ENCODE measurements at regions not wholly inside any gene's neighbourhood (a gene's known extent, or its start where the extent isn't known, plus 50 kb on each side); places are given as distances from the start of the nearest gene placed in this dataset.

GRCh38 chr5:158178535-158178934 is 319.6 kb upstream of the CLINT1 start:
- Histone ChIP-seq H3K27me3 (ENCODE audit: control insufficient read depth, insufficient read depth, low read length) (no peaks in the 10 kb centered on the region), H3K4me1 (ENCODE audit: control insufficient read depth, insufficient read depth, low read length) (no peaks in the 10 kb centered on the region), H3K9me3 (ENCODE audit: control insufficient read depth, insufficient read depth, low read length) (no peaks in the 10 kb centered on the region), H3K27ac (ENCODE audit: low read length) (no peak overlapping the region), H3K4me3 (ENCODE audit: low read length) (no peak overlapping the region), H3K36me3 (ENCODE audit: control insufficient read depth, insufficient read depth, low read length) (no peaks in the 10 kb centered on the region)
- no peak for TF ChIP-seq CTCF (IDR thresholded peaks at IDR 0.05)
- H3K27ac Mint-ChIP-seq, result no peak overlapping the region
- H3K4me3 Mint-ChIP-seq, result no peak overlapping the region
- no peaks in the 10 kb centered on the region for H3K4me1 Mint-ChIP-seq
- H3K9me3 Mint-ChIP-seq, result no peaks in the 10 kb centered on the region
- 90% methylated on average over 6 of the region's 6 CpGs for WGBS (ENCODE audit: insufficient coverage)
- H3K36me3 Mint-ChIP-seq, result no peaks in the 10 kb centered on the region
- no peak for ATAC-seq
- intact Hi-C loops (cut with micrococcal nuclease), result loop anchor here (10.0 kb wide), 1 partner anchor 926 kb away; no protein-coding TSS in a partner anchor
- no peak for DNase-seq
- peaks cover 0 to 4% of the 10 kb centered on the region in 2 donors for H3K27me3 Mint-ChIP-seq (ENCODE audit: low read depth in 2 of 2)

GRCh38 chr5:158177146-158177545 is 318.2 kb upstream of the CLINT1 start:
- H3K9me3 Mint-ChIP-seq, result no peaks in the 10 kb centered on the region
- intact Hi-C loops (cut with micrococcal nuclease), result loop anchor here (10.0 kb wide), 1 partner anchor 928 kb away; no protein-coding TSS in a partner anchor
- Histone ChIP-seq H3K4me1 (ENCODE audit: control insufficient read depth, insufficient read depth, low read length) (no peaks in the 10 kb centered on the region), H3K36me3 (ENCODE audit: control insufficient read depth, insufficient read depth, low read length) (no peaks in the 10 kb centered on the region), H3K9me3 (ENCODE audit: control insufficient read depth, insufficient read depth, low read length) (no peaks in the 10 kb centered on the region), H3K4me3 (ENCODE audit: low read length) (no peak overlapping the region), H3K27ac (ENCODE audit: low read length) (no peak overlapping the region), H3K27me3 (ENCODE audit: control insufficient read depth, insufficient read depth, low read length) (no peaks in the 10 kb centered on the region)
- H3K4me3 Mint-ChIP-seq, result no peak overlapping the region
- no peak for TF ChIP-seq CTCF (IDR thresholded peaks at IDR 0.05)
- DNase-seq (no peak), ATAC-seq (no peak)
- peaks cover 4% of the 10 kb centered on the region in 2 donors for H3K27me3 Mint-ChIP-seq (ENCODE audit: low read depth in 2 of 2)
- H3K36me3 Mint-ChIP-seq, result no peaks in the 10 kb centered on the region
- no peak overlapping the region for H3K27ac Mint-ChIP-seq
- no peaks in the 10 kb centered on the region for H3K4me1 Mint-ChIP-seq

GRCh38 chr5:158175934-158176481 is 317.1 kb upstream of the CLINT1 start:
- no peaks in the 10 kb centered on the region for H3K36me3 Mint-ChIP-seq
- Histone ChIP-seq H3K9me3 (ENCODE audit: control insufficient read depth, insufficient read depth, low read length) (no peaks in the 10 kb centered on the region), H3K27me3 (ENCODE audit: control insufficient read depth, insufficient read depth, low read length) (no peaks in the 10 kb centered on the region), H3K36me3 (ENCODE audit: control insufficient read depth, insufficient read depth, low read length) (no peaks in the 10 kb centered on the region), H3K27ac (ENCODE audit: low read length) (no peak overlapping the region), H3K4me3 (ENCODE audit: low read length) (no peak overlapping the region), H3K4me1 (ENCODE audit: control insufficient read depth, insufficient read depth, low read length) (no peaks in the 10 kb centered on the region)
- no peaks in the 10 kb centered on the region for H3K9me3 Mint-ChIP-seq
- H3K27me3 Mint-ChIP-seq (ENCODE audit: low read depth in 2 of 2), result peaks cover 4 to 9% of the 10 kb centered on the region in 2 donors
- H3K4me3 Mint-ChIP-seq, result no peak overlapping the region
- no peak for TF ChIP-seq CTCF (IDR thresholded peaks at IDR 0.05)
- no peak overlapping the region for H3K27ac Mint-ChIP-seq
- ATAC-seq (no peak), DNase-seq (no peak)
- intact Hi-C loops (cut with micrococcal nuclease), result loop anchor here (10.0 kb wide), 1 partner anchor 929 kb away; no protein-coding TSS in a partner anchor
- no peaks in the 10 kb centered on the region for H3K4me1 Mint-ChIP-seq
- WGBS (ENCODE audit: insufficient coverage), result 83% methylated on average over 6 of the region's 6 CpGs

Measured in natural killer cell (primary cell).